ENCODE measurements at regions not wholly inside any gene's neighbourhood (a gene's known extent, or its start where the extent isn't known, plus 50 kb on each side); places are given as distances from the start of the nearest gene placed in this dataset.

DNA sequence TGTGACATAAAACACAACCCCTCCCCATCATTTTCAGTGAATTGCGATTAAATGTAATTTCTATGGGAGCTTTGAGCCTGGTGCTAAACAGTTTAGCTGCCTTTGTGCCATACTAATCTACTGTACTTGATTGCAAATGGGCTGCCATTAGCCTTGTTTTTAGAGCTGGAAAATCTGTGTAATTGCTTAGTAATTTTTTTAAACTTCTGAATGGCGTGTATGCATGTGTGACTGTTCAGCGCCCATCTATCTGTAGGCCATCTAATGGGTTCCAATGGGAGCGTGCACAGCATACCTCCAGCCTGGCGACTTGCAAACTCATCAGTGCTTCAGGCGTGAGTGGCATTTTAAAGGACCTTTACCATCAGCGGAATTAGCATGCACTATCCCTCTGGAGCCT, 142.7 kb upstream of the KIRREL3 start:
- Histone ChIP-seq H3K4me1 (no peaks in the 10 kb centered on the region), H3K27ac (no peak overlapping the region), H3K36me3 (replicated peaks in 1 of 2; ENCODE audit: insufficient read depth in 1 of 2, low read depth in 2 of 2) (no peaks in the 10 kb centered on the region), H3K9me3 (no peaks in the 10 kb centered on the region), H3K4me3 (no peak overlapping the region), H3K27me3 (no peaks in the 10 kb centered on the region)
- no peak for ATAC-seq
- WGBS, 2 donors = 76% methylated on average over 7 of the region's 7 CpGs
- TF ChIP-seq, protein P1, sequence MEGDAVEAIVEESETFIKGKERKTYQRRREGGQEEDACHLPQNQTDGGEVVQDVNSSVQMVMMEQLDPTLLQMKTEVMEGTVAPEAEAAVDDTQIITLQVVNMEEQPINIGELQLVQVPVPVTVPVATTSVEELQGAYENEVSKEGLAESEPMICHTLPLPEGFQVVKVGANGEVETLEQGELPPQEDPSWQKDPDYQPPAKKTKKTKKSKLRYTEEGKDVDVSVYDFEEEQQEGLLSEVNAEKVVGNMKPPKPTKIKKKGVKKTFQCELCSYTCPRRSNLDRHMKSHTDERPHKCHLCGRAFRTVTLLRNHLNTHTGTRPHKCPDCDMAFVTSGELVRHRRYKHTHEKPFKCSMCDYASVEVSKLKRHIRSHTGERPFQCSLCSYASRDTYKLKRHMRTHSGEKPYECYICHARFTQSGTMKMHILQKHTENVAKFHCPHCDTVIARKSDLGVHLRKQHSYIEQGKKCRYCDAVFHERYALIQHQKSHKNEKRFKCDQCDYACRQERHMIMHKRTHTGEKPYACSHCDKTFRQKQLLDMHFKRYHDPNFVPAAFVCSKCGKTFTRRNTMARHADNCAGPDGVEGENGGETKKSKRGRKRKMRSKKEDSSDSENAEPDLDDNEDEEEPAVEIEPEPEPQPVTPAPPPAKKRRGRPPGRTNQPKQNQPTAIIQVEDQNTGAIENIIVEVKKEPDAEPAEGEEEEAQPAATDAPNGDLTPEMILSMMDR (IDR thresholded peaks at IDR 0.05) = no peak
- TF ChIP-seq POLR2A (IDR thresholded peaks at IDR 0.05) = no peak
- DNase-seq = no peak
- intact Hi-C loops (cut with DNase I) = no loop called here

DNA sequence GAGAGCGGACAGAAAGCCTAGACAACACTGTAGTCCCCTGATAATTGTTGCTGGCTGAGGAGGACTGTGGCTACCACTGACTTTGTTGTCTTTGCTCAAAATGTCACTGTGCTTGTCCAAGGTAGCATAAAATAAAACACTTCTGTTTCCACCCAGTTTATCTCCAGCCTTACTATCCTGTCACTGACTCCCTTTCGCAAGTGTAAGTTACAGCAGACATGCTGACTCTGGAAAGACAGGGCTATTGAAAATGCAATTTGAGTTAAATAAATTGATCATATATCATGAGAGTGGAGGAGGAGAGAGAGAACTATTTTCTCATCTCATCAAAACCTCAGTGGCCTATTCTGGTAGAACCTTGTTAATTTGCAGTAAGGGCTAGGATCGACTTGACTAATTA, 138.0 kb upstream of the KIRREL3 start:
- Histone ChIP-seq H3K36me3 (replicated peaks in 1 of 2; ENCODE audit: insufficient read depth in 1 of 2, low read depth in 2 of 2) (no peaks in the 10 kb centered on the region), H3K9me3 (no peaks in the 10 kb centered on the region), H3K4me1 (no peaks in the 10 kb centered on the region), H3K4me3 (no peak overlapping the region), H3K27me3 (peaks cover 0 to 4% of the 10 kb centered on the region in 2 donors), H3K27ac (no peak overlapping the region)
- DNase-seq (no peak), ATAC-seq (no peak)
- TF ChIP-seq, protein P1 (IDR thresholded peaks at IDR 0.05) = no peak
- no peak for TF ChIP-seq POLR2A (IDR thresholded peaks at IDR 0.05)
- intact Hi-C loops (cut with DNase I) = no loop called here
- WGBS, 2 donors = 74 to 83% methylated on average over 3 of the region's 3 CpGs

DNA sequence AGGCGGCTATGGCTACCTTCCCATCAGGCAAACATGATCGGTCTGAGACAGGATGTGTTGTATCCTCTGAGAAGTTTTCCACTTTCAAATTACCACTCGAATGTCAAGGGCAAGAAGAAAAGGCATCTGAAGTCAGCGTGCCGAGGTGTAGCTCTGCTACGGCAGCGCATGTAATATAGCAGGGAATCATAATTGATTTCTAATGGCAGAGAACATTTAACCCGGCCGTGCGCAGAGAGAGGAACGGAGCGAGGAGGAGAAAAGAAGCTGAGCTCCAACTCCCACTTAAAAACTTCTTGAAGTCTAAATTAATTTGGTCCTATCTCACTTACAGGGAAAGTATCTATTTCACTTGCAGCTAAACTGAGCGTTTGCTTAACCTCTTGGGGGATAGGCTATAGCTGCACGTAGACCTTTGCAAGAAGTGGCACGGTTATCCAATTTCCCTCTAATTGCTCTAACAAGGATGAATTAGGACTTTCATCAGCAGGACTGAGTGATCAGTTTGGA, 137.3 kb upstream of the KIRREL3 start:
- intact Hi-C loops (cut with DNase I) = no loop called here
- Histone ChIP-seq H3K4me3 (no peak overlapping the region), H3K4me1 (no peaks in the 10 kb centered on the region), H3K27ac (no peak overlapping the region), H3K27me3 (peaks cover 0 to 4% of the 10 kb centered on the region in 2 donors), H3K36me3 (replicated peaks in 1 of 2; ENCODE audit: insufficient read depth in 1 of 2, low read depth in 2 of 2) (no peaks in the 10 kb centered on the region), H3K9me3 (no peaks in the 10 kb centered on the region)
- WGBS, 2 donors = 63 to 74% methylated on average over 15 of the region's 15 CpGs
- TF ChIP-seq POLR2A (IDR thresholded peaks at IDR 0.05) = no peak
- TF ChIP-seq, protein P1 (IDR thresholded peaks at IDR 0.05) = no peak
- ATAC-seq (no peak), DNase-seq (no peak)

DNA sequence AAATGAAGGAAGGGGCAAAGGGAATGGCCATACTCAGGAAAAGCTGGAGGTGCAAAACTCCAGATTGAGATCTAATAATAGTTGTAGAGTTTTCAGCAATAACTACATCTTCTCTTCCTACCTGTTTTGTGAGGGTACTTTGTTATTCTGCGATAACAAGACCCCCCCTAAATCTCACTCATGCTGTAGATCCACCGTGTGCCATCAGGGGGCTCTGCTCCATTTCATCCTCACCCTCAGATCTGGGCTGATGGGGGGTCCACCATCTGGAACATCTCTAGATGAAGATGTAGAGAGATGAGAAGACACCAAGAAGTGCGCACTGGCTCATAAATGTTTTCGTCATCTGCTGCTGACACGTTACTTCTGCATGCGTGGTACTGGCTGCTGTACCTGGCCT, 135.9 kb upstream of the KIRREL3 start:
- H3K36me3 ChIP-seq (replicated peaks in 1 of 2; ENCODE audit: insufficient read depth in 1 of 2, low read depth in 2 of 2) = no peaks in the 10 kb centered on the region
- peaks cover 0 to 4% of the 10 kb centered on the region in 2 donors for H3K27me3 ChIP-seq
- no peak for DNase-seq
- ATAC-seq = no peak
- intact Hi-C loops (cut with DNase I) = no loop called here
- WGBS, 2 donors = 66 to 87% methylated on average over 6 of the region's 6 CpGs
- H3K4me1 ChIP-seq = no peaks in the 10 kb centered on the region
- H3K4me3 ChIP-seq = no peak overlapping the region
- H3K27ac ChIP-seq = no peak overlapping the region
- H3K9me3 ChIP-seq = no peaks in the 10 kb centered on the region
- no peak for TF ChIP-seq POLR2A (IDR thresholded peaks at IDR 0.05)
- TF ChIP-seq, protein P1 (IDR thresholded peaks at IDR 0.05) = no peak

DNA sequence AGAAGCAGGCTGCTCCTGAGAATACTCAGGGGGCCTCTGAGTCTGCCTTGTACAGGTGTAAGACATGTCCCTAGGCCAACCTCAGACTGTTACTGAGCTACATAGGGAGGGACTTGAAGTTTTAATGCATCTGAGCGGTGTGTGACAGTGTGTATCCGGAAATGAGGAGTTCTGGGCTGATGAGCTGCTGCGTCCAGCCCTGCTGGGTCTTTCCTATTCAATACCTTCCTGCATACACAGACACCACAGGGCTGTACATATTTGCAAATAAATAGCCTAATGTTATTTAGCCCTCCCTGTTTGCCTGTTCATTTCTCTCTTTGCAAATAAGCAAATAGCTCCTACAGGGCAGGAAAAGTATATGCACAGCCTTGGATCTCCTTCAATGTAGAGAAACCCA, 134.7 kb upstream of the KIRREL3 start:
- H3K36me3 ChIP-seq (replicated peaks in 1 of 2; ENCODE audit: insufficient read depth in 1 of 2, low read depth in 2 of 2) = no peaks in the 10 kb centered on the region
- H3K27me3 ChIP-seq = peaks cover 0 to 4% of the 10 kb centered on the region in 2 donors
- ATAC-seq = no peak
- intact Hi-C loops (cut with DNase I) = no loop called here
- DNase-seq = no peak
- no peaks in the 10 kb centered on the region for H3K4me1 ChIP-seq
- H3K9me3 ChIP-seq = no peaks in the 10 kb centered on the region
- no peak for TF ChIP-seq POLR2A (IDR thresholded peaks at IDR 0.05)
- TF ChIP-seq, protein P1 (IDR thresholded peaks at IDR 0.05) = no peak
- H3K27ac ChIP-seq = no peak overlapping the region
- no peak overlapping the region for H3K4me3 ChIP-seq
- WGBS, 2 donors = 60 to 74% methylated on average over 3 of the region's 3 CpGs

Data from body of pancreas (tissue), 4 donors.